Parathyroid adenoma (tissue), 2 donors: ENCODE measurements at regions not wholly inside any gene's neighbourhood (a gene's known extent, or its start where the extent isn't known, plus 50 kb on each side); places are given as distances from the start of the nearest gene placed in this dataset.

Experiments used
- H2AFZ ChIP-seq: fragments of 300-600 bp; sonication (generic); one replicate; pipeline ENCODE4 v1.7.0; 2017; ENCODE audit warnings: antibody characterized with exemption, mild to moderate bottlenecking
- H3K27ac ChIP-seq: fragments of 300-600 bp; sonication (generic); one replicate; pipeline ENCODE4 v1.7.0; 2017
- H3K27me3 ChIP-seq: fragments of 300-600 bp; sonication (generic); one replicate; pipeline ENCODE4 v1.7.0; 2017; ENCODE audit warnings: low read length; ENCODE audit not compliant: control insufficient read depth, insufficient read depth
- H3K36me3 ChIP-seq: fragments of 300-600 bp; sonication (generic); one replicate; pipeline ENCODE4 v1.7.0; 2017; ENCODE audit warnings: low read length; ENCODE audit not compliant: control insufficient read depth, insufficient read depth
- H3K4me1 ChIP-seq: fragments of 300-600 bp; sonication (generic); one replicate; pipeline ENCODE4 v1.7.0; 2017; ENCODE audit warnings: control low read depth
- H3K4me2 ChIP-seq: fragments of 300-600 bp; sonication (generic); one replicate; pipeline ENCODE4 v1.7.0; 2017; ENCODE audit warnings: low read length
- H3K4me3 ChIP-seq: fragments of 300-600 bp; sonication (generic); one replicate; pipeline ENCODE4 v1.7.0; 2017; ENCODE audit warnings: low read depth, low read length
- H3K79me2 ChIP-seq: fragments of 300-600 bp; sonication (generic); one replicate; pipeline ENCODE4 v1.7.0; 2017; ENCODE audit warnings: control low read depth
- H3K9ac ChIP-seq: fragments of 300-600 bp; sonication (generic); one replicate; pipeline ENCODE4 v1.7.0; 2017; ENCODE audit warnings: mild to moderate bottlenecking
- H3K9me3 ChIP-seq: fragments of 300-600 bp; sonication (generic); one replicate; pipeline ENCODE4 v1.7.0; 2017; ENCODE audit warnings: low read length; ENCODE audit not compliant: control insufficient read depth
- TF ChIP-seq, protein P1 (sequence below): fragments of 300-600 bp; sonication (generic); IDR thresholded peaks from one replicate; pipeline ENCODE4 v1.7.0; 2017; ENCODE audit warnings: antibody characterized with exemption, mild to moderate bottlenecking
- donor health status: primary hyperparathyroidism.

DNA sequence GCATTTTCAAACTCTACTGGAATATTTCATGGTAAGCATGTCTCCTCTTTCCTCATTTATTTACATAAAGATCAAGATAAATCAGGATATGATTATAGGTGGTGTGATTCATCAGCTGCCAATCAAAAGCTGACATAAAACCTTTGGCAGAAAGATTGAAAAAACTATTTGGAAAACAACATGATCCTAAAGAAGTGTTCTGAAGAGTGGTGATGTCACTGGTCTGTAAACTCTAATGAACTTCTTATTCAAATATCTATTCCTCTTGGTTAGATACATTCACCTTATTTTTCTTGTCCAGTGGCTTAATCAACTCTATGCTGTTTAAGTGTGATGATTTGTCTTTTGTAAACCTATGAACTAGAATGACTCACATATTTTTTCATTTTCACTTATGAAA, 535.5 kb upstream of the CITED2 start:
- Histone ChIP-seq H3K4me1 (peaks cover 14% of the 10 kb centered on the region), H3K9me3 (no peaks in the 10 kb centered on the region), H3K27me3 (no peaks in the 10 kb centered on the region), H3K79me2 (no peaks in the 10 kb centered on the region), H3K36me3 (no peaks in the 10 kb centered on the region), H3K27ac (no peak overlapping the region), H3K4me2 (no peak overlapping the region), H2AFZ (no peak overlapping the region), H3K4me3 (no peak overlapping the region), H3K9ac (no peak overlapping the region)
- TF ChIP-seq, protein P1, sequence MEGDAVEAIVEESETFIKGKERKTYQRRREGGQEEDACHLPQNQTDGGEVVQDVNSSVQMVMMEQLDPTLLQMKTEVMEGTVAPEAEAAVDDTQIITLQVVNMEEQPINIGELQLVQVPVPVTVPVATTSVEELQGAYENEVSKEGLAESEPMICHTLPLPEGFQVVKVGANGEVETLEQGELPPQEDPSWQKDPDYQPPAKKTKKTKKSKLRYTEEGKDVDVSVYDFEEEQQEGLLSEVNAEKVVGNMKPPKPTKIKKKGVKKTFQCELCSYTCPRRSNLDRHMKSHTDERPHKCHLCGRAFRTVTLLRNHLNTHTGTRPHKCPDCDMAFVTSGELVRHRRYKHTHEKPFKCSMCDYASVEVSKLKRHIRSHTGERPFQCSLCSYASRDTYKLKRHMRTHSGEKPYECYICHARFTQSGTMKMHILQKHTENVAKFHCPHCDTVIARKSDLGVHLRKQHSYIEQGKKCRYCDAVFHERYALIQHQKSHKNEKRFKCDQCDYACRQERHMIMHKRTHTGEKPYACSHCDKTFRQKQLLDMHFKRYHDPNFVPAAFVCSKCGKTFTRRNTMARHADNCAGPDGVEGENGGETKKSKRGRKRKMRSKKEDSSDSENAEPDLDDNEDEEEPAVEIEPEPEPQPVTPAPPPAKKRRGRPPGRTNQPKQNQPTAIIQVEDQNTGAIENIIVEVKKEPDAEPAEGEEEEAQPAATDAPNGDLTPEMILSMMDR, result no peak

DNA sequence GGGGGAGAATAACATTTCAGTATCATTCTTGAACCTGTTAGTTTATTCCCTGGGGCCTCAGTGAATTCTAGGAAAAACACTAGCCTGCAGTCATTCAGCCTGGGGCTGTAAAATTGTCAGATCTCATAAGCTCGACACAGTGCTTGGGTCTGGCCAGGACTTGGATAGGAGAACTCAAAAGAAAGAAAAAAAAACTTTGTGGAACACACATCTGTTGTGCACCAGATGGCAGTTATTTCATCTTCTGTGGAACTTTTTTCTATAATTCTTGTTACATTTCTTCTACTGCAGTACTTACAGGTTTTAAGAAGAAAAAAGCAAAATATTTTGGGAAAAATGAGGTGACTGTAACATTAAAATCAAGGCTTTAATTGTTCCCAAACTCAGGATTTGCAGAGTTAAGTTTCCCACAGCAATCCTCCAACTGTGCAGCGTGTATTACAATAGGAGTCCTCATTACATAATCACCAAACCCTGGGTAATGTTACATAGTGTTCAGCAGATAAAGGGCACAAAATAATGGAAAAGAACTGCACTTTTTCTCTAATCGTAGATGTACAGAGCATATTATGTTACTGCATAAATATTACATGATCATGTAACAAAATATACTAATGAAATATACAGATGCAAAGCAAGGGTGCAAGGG, 531.1 kb upstream of the CITED2 start:
- no peak overlapping the region for H3K9ac ChIP-seq
- H3K36me3 ChIP-seq, result no peaks in the 10 kb centered on the region
- H3K27ac ChIP-seq, result peak overlapping the region; percentile 3
- no peaks in the 10 kb centered on the region for H3K79me2 ChIP-seq
- H3K9me3 ChIP-seq, result no peaks in the 10 kb centered on the region
- no peak overlapping the region for H3K4me2 ChIP-seq
- H3K4me3 ChIP-seq, result no peak overlapping the region
- H2AFZ ChIP-seq, result peak overlapping the region; percentile 51
- H3K27me3 ChIP-seq, result no peaks in the 10 kb centered on the region
- TF ChIP-seq, protein P1, result no peak
- peaks cover 19% of the 10 kb centered on the region for H3K4me1 ChIP-seq

DNA sequence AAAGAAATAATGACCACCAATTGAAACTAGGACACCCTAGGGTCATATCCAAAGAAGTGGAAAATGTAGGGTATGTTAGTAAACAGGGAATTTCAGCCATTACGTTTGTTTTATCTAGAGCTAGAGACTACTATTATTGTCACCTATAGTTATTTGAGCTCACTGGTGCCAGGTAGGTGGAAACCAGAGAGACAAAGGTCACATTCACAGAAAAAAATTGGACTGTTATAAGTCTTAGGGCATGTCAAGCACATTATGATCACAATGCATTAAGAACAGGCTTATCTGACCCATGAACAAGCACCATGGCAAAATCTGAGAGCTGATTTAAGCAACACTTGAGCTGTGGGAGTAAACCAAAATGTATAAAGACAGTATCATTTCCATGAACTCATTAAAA, 530.1 kb upstream of the CITED2 start:
- Histone ChIP-seq H3K27ac (no peak overlapping the region), H3K4me3 (no peak overlapping the region), H3K36me3 (no peaks in the 10 kb centered on the region), H3K4me1 (peaks cover 19% of the 10 kb centered on the region), H3K9me3 (no peaks in the 10 kb centered on the region), H2AFZ (peak overlapping the region; percentile 51), H3K27me3 (no peaks in the 10 kb centered on the region), H3K9ac (no peak overlapping the region), H3K79me2 (no peaks in the 10 kb centered on the region), H3K4me2 (no peak overlapping the region)
- TF ChIP-seq, protein P1, result no peak

DNA sequence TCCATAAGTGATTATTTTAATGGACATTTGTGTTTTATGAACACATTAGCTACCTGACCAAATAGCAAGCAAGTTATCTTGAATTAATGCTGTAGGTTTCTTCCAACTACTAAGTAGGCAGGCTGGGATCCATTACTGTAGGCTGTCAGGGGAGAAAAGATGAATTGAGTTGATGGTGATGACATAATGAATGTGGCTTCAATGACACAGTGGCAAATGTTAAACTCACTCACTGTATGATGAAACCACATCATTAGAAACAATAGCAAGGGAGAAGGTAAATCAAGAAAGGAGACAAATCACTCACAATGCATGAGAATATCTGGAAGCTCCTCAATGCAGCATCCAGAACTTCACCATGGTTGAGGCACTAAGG, 529.7 kb upstream of the CITED2 start:
- H3K9ac ChIP-seq, result no peak overlapping the region
- H2AFZ ChIP-seq, result peak overlapping the region; percentile 51
- no peaks in the 10 kb centered on the region for H3K36me3 ChIP-seq
- no peaks in the 10 kb centered on the region for H3K79me2 ChIP-seq
- no peak overlapping the region for H3K4me2 ChIP-seq
- TF ChIP-seq, protein P1, result no peak
- no peak overlapping the region for H3K4me3 ChIP-seq
- H3K27me3 ChIP-seq, result no peaks in the 10 kb centered on the region
- no peaks in the 10 kb centered on the region for H3K9me3 ChIP-seq
- peaks cover 19% of the 10 kb centered on the region for H3K4me1 ChIP-seq
- no peak overlapping the region for H3K27ac ChIP-seq
